K562 (cell line): ENCODE measurements at regions not wholly inside any gene's neighbourhood (a gene's known extent, or its start where the extent isn't known, plus 50 kb on each side); places are given as distances from the start of the nearest gene placed in this dataset.
A peak's percentile ranks its signal among the peaks of the same experiment; 100 is the strongest.

Experiments
- ATAC-seq: fragments of 200-7000 bp; cut with Tn5 transposase; 3 replicates; pipeline ENCODE4 v1.9.1; 2020; ENCODE audit warnings: moderate library complexity
- BruUV-seq: library from RNA; stranded (reverse); fragments of 400-500 nt; replicated peaks from 2 replicates; lab custom pipeline; 2021; lab: Mats Ljungman, UMichigan
- CTCF ChIA-PET: fragments of 300-600 bp; formaldehyde crosslinking; extraction: SDS; loops from one replicate; lab custom pipeline; 2021; ENCODE audit warnings: low intra/inter-chr PET ratio; lab: Yijun Ruan, JAX
- POLR2A ChIA-PET: fragments of 300-600, 350-650 bp; sonication (Branson Sonifier 250); formaldehyde crosslinking; extraction: SDS; loops from one replicate; lab custom pipeline; 2021; ENCODE audit warnings: antibody characterized with exemption, inconsistent platforms; lab: Yijun Ruan, JAX
- DNase-seq, 4 experiments: peaks; one replicate each; pipeline versions ENCODE4 v3.0.0 to v3.0.0-alpha.2; 2011 to 2018; ENCODE audit warnings: low spot score in 3 of 4, mixed read lengths in 3 of 4; ENCODE audit errors: extremely low read depth in 1 of 4
- FAIRE-seq: peaks from 2 replicates; lab custom pipeline; 2011; peaks lifted over from hg19 to GRCh38; lab: Jason Lieb, UNC
- H2AFZ ChIP-seq: 2 replicates; pipeline ENCODE4 v1.6.0; 2011; ENCODE audit warnings: low read depth, low read length, control low read depth, inconsistent platforms
- H3K27ac ChIP-seq: fragments of 200-600 bp; 3 replicates; pipeline ENCODE4 v1.8.0; 2011; ENCODE audit warnings: low read depth, mild to moderate bottlenecking, control low read depth, inconsistent platforms, low read length, moderate library complexity, mixed read lengths; ENCODE audit errors: extremely low read depth
- H3K27me3 ChIP-seq, 2 experiments: fragments of 300-600 bp in 1 of 2; 2 replicates in 1 of 2; 3 replicates in 1 of 2; pipeline versions ENCODE4 v1.6.0 to v1.8.0; 2011; ENCODE audit warnings: inconsistent platforms in 2 of 2, low read length in 2 of 2, mild to moderate bottlenecking in 1 of 2, mixed read lengths in 1 of 2, moderate library complexity in 1 of 2; ENCODE audit not compliant: control insufficient read depth in 2 of 2, insufficient read depth in 2 of 2
- H3K36me3 ChIP-seq: fragments of 300-600 bp; 3 replicates; pipeline ENCODE4 v1.8.0; 2011; ENCODE audit warnings: mild to moderate bottlenecking, low read length, inconsistent platforms; ENCODE audit not compliant: control insufficient read depth, insufficient read depth
- H3K4me1 ChIP-seq, 2 experiments: fragments of 200-600 bp in 1 of 2; replicated peaks in 1 of 2; 2 replicates in 1 of 2; 3 replicates in 1 of 2; pipeline versions ENCODE4 v1.5.1 to v1.8.0; 2011; ENCODE audit warnings: inconsistent platforms in 2 of 2, low read length in 2 of 2, mild to moderate bottlenecking in 1 of 2, mixed read lengths in 1 of 2, moderate library complexity in 1 of 2; ENCODE audit not compliant: control insufficient read depth in 2 of 2, insufficient read depth in 2 of 2
- H3K4me2 ChIP-seq: 2 replicates; pipeline ENCODE4 v1.6.1; 2011; ENCODE audit warnings: low read length, control low read depth, inconsistent platforms, mixed read lengths; ENCODE audit not compliant: insufficient read depth
- H3K4me3 ChIP-seq: fragments of 200-600 bp; sonication (generic), shearing (Covaris generic); 2 replicates; pipeline ENCODE4 v1.5.1; 2016; ENCODE audit warnings: control low read depth, inconsistent platforms
- H3K79me2 ChIP-seq: fragments of 200-600 bp; 3 replicates; pipeline ENCODE4 v1.8.0; 2011; ENCODE audit warnings: low read length, inconsistent platforms; ENCODE audit not compliant: control insufficient read depth, insufficient read depth
- H3K9ac ChIP-seq, 2 experiments: 2 replicates each; pipeline versions ENCODE4 v1.6.0 to v1.6.1; 2011; ENCODE audit warnings: low read depth in 2 of 2, low read length in 2 of 2, control low read depth in 1 of 2, inconsistent platforms in 1 of 2, mild to moderate bottlenecking in 1 of 2, mixed read lengths in 1 of 2; ENCODE audit not compliant: insufficient read depth in 1 of 2
- H3K9me1 ChIP-seq: one replicate; pipeline ENCODE4 v1.6.0; 2011; ENCODE audit warnings: inconsistent platforms, mild to moderate bottlenecking, low read length, moderate library complexity; ENCODE audit not compliant: control insufficient read depth, insufficient read depth
- H3K9me3 ChIP-seq: replicated peaks from 2 replicates; pipeline ENCODE4 v1.5.1; 2011; ENCODE audit warnings: low read depth, low read length, inconsistent platforms; ENCODE audit not compliant: control insufficient read depth, insufficient read depth
- H4K20me1 ChIP-seq: replicated peaks from 2 replicates; pipeline ENCODE4 v1.6.1; 2011; ENCODE audit warnings: low read length, inconsistent platforms, mixed read lengths; ENCODE audit not compliant: control insufficient read depth, insufficient read depth
- CBFB ChIP-seq: sonication (generic); formaldehyde crosslinking; IDR thresholded peaks from 2 replicates; pipeline ENCODE4 v1.4.0; 2020; ENCODE audit warnings: mild to moderate bottlenecking, missing genetic modification reagents
- EGR1 ChIP-seq: fragments of 450-650 bp; conservative IDR thresholded peaks from 2 replicates; pipeline ENCODE4 v1.6.1; 2017; ENCODE audit warnings: mild to moderate bottlenecking
- IFI16 ChIP-seq: fragments of 250-450 bp; sonication (Bioruptor Pico); IDR thresholded peaks from 2 replicates; pipeline ENCODE4 v2.1.2; 2022; ENCODE audit warnings: mild to moderate bottlenecking, inconsistent platforms
- MTA2 ChIP-seq: fragments of 450-650 bp; IDR thresholded peaks from 2 replicates; pipeline ENCODE4 v1.6.1; 2016; ENCODE audit warnings: low read depth
- NFYB ChIP-seq: IDR thresholded peaks from 2 replicates; pipeline ENCODE4 v1.6.1; 2011; ENCODE audit warnings: mild to moderate bottlenecking, moderate library complexity; ENCODE audit not compliant: insufficient read length; ENCODE audit errors: extremely low read depth
- SAP30 ChIP-seq: fragments of 200-600 bp; sonication (generic); IDR thresholded peaks from 2 replicates; pipeline ENCODE4 v1.6.1; 2012; ENCODE audit warnings: borderline replicate concordance, low read depth, mild to moderate bottlenecking, moderate library complexity, low read length, control low read depth, inconsistent platforms; ENCODE audit not compliant: insufficient read depth, poor library complexity, severe bottlenecking
- SMAD2 ChIP-seq: fragments of 150-350 bp; IDR thresholded peaks from 2 replicates; pipeline ENCODE4 v1.6.1; 2014; ENCODE audit warnings: low read depth, mild to moderate bottlenecking, low read length
- SREBF1 ChIP-seq: fragments of 150-350 bp; IDR thresholded peaks from 2 replicates; pipeline ENCODE4 v1.6.1; 2014; ENCODE audit warnings: antibody characterized with exemption, low read depth, low read length, borderline replicate concordance
- STAT5A ChIP-seq: IDR thresholded peaks from 2 replicates; pipeline ENCODE4 v1.6.1; 2012; ENCODE audit warnings: low read length, inconsistent platforms, borderline replicate concordance
- TSC22D4 ChIP-seq: fragments of 450-650 bp; IDR thresholded peaks from 2 replicates; pipeline ENCODE4 v1.6.1; 2016; ENCODE audit warnings: missing genetic modification characterization, missing biosample characterization, control low read depth
- WGBS: fragments of 100-300 bp; shearing (Covaris generic); methylation state at CpG from one replicate; pipeline ENCODE4 v1.1.6; 2016; ENCODE audit warnings: low coverage, mixed read lengths; ENCODE audit not compliant: insufficient coverage; ENCODE audit errors: missing lambda C conversion rate; 5-methylcytosine and 5-hydroxymethylcytosine counted together
- in situ Hi-C: fragments of 300-500 bp; cut with MboI; formaldehyde crosslinking; loops from 4 replicates; pipeline ENCODE4 v1.15.0; 2018; ENCODE audit warnings: inconsistent platforms, mixed read lengths
- intact Hi-C: fragments of 100-400 bp; cut with micrococcal nuclease; formaldehyde crosslinking; loops from 2 replicates; pipeline ENCODE4 v1.14.2; 2022
- TF ChIP-seq, protein P1 (sequence below), 3 experiments: IDR thresholded peaks in 2 of 3; conservative IDR thresholded peaks in 1 of 3; 2 replicates each; pipeline ENCODE4 v1.5.1; 2011 to 2012; ENCODE audit warnings: low read length in 3 of 3, mild to moderate bottlenecking in 3 of 3, control low read depth in 2 of 3, improper control_type of control experiment in 1 of 3, inconsistent platforms in 1 of 3, low read depth in 1 of 3, mixed read lengths in 1 of 3, moderate library complexity in 1 of 3; ENCODE audit not compliant: insufficient read depth in 2 of 3
- TF ChIP-seq, protein P2 (sequence below): sonication (generic); formaldehyde crosslinking; IDR thresholded peaks from 2 replicates; pipeline ENCODE4 v1.8.0; 2022; ENCODE audit warnings: mild to moderate bottlenecking, low read depth, missing genetic modification reagents
- TF ChIP-seq, protein P3 (sequence below): IDR thresholded peaks from 2 replicates; pipeline ENCODE4 v1.6.1; 2016; ENCODE audit warnings: missing genetic modification characterization, missing compliant biosample characterization
- TF ChIP-seq, protein P4 (sequence below): fragments of 450-650 bp; conservative IDR thresholded peaks from 2 replicates; pipeline ENCODE4 v1.6.1; 2016; ENCODE audit warnings: missing genetic modification characterization, low read depth, mild to moderate bottlenecking, control low read depth, missing compliant biosample characterization

DNA sequence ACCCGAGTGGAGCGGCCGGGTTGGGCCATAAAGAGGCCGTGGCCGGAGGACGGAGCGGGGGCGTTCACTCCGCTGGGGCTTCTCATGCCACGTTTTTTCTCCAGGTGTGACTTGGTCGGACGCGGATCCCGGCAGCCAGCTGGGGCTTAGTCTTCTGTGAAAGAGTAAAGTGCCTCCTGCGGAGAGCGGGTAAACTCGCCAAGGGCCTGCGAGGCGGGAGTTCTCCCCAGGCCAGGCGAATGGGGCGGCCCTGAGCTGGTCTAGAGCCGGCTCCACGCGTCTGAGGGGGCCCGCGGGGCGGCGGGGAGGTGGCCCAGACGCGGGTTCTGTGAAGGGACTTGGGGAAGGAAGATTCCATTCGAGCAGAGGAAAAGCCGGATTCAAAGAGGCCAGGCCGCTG is 86.3 kb upstream of the VIPR2 start (continued):
- TF ChIP-seq, protein P1, sequence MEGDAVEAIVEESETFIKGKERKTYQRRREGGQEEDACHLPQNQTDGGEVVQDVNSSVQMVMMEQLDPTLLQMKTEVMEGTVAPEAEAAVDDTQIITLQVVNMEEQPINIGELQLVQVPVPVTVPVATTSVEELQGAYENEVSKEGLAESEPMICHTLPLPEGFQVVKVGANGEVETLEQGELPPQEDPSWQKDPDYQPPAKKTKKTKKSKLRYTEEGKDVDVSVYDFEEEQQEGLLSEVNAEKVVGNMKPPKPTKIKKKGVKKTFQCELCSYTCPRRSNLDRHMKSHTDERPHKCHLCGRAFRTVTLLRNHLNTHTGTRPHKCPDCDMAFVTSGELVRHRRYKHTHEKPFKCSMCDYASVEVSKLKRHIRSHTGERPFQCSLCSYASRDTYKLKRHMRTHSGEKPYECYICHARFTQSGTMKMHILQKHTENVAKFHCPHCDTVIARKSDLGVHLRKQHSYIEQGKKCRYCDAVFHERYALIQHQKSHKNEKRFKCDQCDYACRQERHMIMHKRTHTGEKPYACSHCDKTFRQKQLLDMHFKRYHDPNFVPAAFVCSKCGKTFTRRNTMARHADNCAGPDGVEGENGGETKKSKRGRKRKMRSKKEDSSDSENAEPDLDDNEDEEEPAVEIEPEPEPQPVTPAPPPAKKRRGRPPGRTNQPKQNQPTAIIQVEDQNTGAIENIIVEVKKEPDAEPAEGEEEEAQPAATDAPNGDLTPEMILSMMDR (IDR thresholded peaks at IDR 0.05 in 2 of 3, conservative IDR thresholded peaks at IDR 0.05 in 1 of 3; ENCODE audit: insufficient read depth in 2 of 3, low read depth in 1 of 3, low read length in 3 of 3): 0 out of 6 replicates have a peak, but pooled peaks of 1 of the 3 experiments have one; percentile 1
- TF ChIP-seq SREBF1: no peak

DNA sequence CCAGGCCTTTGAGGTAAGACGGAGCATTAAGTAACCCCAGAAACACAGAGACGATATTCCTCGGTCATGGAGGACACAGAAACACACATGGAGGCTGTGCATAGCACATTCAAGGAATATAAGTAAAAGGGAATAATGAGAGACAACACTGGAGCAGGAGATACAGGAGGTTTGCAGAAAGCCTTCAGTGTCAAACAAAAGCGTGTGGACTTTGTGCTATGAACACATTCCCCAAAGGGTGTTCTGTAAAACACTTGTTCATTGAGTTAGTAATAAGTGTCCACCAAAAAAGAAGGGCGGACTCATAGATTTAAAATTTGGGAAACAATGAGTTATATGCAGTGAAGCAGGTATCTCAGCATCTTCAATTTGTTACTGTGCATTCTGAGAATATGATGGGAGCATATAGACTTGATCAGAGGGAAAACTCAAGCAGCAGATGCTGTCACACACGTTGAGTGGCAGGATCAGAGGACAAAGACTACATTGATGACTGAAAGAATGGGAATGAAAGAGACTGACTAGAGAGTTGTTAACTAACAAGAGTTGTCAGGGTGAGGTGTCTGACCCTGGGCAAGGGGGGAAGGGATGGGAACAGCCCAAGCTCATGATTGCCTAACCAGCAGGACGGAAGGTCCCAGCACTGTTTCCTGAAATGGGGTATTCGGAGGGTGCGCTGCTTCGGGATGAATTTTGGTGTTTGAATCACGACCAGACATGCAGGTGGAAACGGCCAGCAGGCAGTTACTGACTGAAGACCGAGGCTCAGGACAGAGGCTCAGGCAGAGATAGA is 85.2 kb upstream of the VIPR2 start:
- DNase-seq (no peak), ATAC-seq (no peak), FAIRE-seq (no peak)
- Histone ChIP-seq H3K36me3 (no peaks in the 10 kb centered on the region), H3K79me2 (no peaks in the 10 kb centered on the region), H3K27ac (no peak overlapping the region), H3K9ac (no peak overlapping the region), H3K9me3 (no peaks in the 10 kb centered on the region), H2AFZ (no peak overlapping the region), H3K9me1 (no peaks in the 10 kb centered on the region), H3K4me3 (no peak overlapping the region), H3K4me2 (no peak overlapping the region), H4K20me1 (no peaks in the 10 kb centered on the region), H3K4me1 (peaks cover 0 to 6% of the 10 kb centered on the region in 2 experiments; a peak in 1 of 5 replicates), H3K27me3 (peaks cover 74 to 92% of the 10 kb centered on the region in 2 experiments)
- ChIA-PET CTCF (no interaction called here), POLR2A (interaction anchor here (0.6 to 0.7 kb wide), 2 partner anchors 16 to 82 kb away, joined by 3 read pairs; no protein-coding TSS in a partner anchor)
- in situ Hi-C loops (no loop called here), intact Hi-C loops (no loop called here)
- BruUV-seq: no TSS peak
- 5% methylated on average over 13 of the region's 13 CpGs for WGBS
- TF ChIP-seq SMAD2 (no peak), MTA2 (no peak), NFYB (no peak), SAP30 (no peak), IFI16 (no peak), CBFB (CRISPR knock-in tag) (no peak), EGR1 (no peak), TSC22D4 (tag) (no peak), STAT5A (no peak)
- TF ChIP-seq, protein P2, sequence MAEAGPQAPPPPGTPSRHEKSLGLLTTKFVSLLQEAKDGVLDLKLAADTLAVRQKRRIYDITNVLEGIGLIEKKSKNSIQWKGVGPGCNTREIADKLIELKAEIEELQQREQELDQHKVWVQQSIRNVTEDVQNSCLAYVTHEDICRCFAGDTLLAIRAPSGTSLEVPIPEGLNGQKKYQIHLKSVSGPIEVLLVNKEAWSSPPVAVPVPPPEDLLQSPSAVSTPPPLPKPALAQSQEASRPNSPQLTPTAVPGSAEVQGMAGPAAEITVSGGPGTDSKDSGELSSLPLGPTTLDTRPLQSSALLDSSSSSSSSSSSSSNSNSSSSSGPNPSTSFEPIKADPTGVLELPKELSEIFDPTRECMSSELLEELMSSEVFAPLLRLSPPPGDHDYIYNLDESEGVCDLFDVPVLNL (CRISPR knock-in tag): no peak
- TF ChIP-seq, protein P3, sequence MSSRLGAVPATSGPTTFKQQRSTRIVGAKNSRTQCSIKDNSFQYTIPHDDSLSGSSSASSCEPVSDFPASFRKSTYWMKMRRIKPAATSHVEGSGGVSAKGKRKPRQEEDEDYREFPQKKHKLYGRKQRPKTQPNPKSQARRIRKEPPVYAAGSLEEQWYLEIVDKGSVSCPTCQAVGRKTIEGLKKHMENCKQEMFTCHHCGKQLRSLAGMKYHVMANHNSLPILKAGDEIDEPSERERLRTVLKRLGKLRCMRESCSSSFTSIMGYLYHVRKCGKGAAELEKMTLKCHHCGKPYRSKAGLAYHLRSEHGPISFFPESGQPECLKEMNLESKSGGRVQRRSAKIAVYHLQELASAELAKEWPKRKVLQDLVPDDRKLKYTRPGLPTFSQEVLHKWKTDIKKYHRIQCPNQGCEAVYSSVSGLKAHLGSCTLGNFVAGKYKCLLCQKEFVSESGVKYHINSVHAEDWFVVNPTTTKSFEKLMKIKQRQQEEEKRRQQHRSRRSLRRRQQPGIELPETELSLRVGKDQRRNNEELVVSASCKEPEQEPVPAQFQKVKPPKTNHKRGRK (tag): no peak
- TF ChIP-seq, protein P4, sequence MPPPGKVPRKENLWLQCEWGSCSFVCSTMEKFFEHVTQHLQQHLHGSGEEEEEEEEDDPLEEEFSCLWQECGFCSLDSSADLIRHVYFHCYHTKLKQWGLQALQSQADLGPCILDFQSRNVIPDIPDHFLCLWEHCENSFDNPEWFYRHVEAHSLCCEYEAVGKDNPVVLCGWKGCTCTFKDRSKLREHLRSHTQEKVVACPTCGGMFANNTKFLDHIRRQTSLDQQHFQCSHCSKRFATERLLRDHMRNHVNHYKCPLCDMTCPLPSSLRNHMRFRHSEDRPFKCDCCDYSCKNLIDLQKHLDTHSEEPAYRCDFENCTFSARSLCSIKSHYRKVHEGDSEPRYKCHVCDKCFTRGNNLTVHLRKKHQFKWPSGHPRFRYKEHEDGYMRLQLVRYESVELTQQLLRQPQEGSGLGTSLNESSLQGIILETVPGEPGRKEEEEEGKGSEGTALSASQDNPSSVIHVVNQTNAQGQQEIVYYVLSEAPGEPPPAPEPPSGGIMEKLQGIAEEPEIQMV (tag): no peak
